Osteoblast (primary cell): ENCODE measurements at regions not wholly inside any gene's neighbourhood (a gene's known extent, or its start where the extent isn't known, plus 50 kb on each side); places are given as distances from the start of the nearest gene placed in this dataset. TPM values are rescaled to one million over a fixed set of nuclear protein-coding genes. Genes with fewer than 3 reads are reported as not detected.

Source experiments
- small RNA-seq: library from RNA; depleted of rRNA; stranded (forward); fragments of <200 nt; gene quantifications from one replicate; pipeline ENCODE3, GENCODE V24; 2012

Small RNAs in the stretch of these regions (small RNA-seq; reads per million reads assigned to genes)
- not detected for gene RF00279
- not detected for gene Z82210.1
